HG02885 (cell line): ENCODE measurements at regions not wholly inside any gene's neighbourhood (a gene's known extent, or its start where the extent isn't known, plus 50 kb on each side); places are given as distances from the start of the nearest gene placed in this dataset.
"Not testable (repeated sequence)": the region's sequence is repeated elsewhere in the genome, so short reads cannot be mapped to it uniquely, and the experiment has no call there.

ENCODE experiments used
- ATAC-seq: cut with Tn5 transposase; IDR thresholded peaks from one replicate; pipeline ENCODE4 v1.9.1; 2021; ENCODE audit warnings: mild to moderate bottlenecking; ENCODE audit not compliant: unreplicated experiment, poor library complexity

- ATAC-seq = no peak
These were observed 258.8 kb upstream of the GK2 start for GRCh38 chr4:79666875-79667274.

GRCh38 chr4:79666112-79666511, 258.1 kb upstream of the GK2 start:
- no peak for ATAC-seq

- ATAC-seq = no peak
These were observed 255.8 kb upstream of the GK2 start for GRCh38 chr4:79663865-79664264.

- ATAC-seq = no peak
These were observed 255.1 kb upstream of the GK2 start for GRCh38 chr4:79663141-79663540.

- ATAC-seq = no peak
These were observed 254.6 kb upstream of the GK2 start for GRCh38 chr4:79662651-79663050.

GRCh38 chr4:79661196-79661595, 253.2 kb upstream of the GK2 start:
- no peak for ATAC-seq

GRCh38 chr4:79659308-79659870, 251.4 kb upstream of the GK2 start:
- ATAC-seq = not testable (repeated sequence)

GRCh38 chr4:79657379-79657778, 249.4 kb upstream of the GK2 start:
- no peak for ATAC-seq

GRCh38 chr4:79653871-79654270, 245.8 kb upstream of the GK2 start:
- ATAC-seq = no peak

GRCh38 chr4:79652738-79653137, 244.7 kb upstream of the GK2 start:
- ATAC-seq = no peak

GRCh38 chr4:79652232-79652631, 244.2 kb upstream of the GK2 start:
- ATAC-seq = no peak

- no peak for ATAC-seq
These were observed 243.4 kb upstream of the GK2 start for GRCh38 chr4:79651456-79651855.

- no peak for ATAC-seq
These were observed 242.9 kb upstream of the GK2 start for GRCh38 chr4:79650794-79651431.

GRCh38 chr4:79650217-79650616, 242.2 kb upstream of the GK2 start:
- ATAC-seq = no peak

GRCh38 chr4:79645942-79646341, 237.9 kb upstream of the GK2 start:
- ATAC-seq = no peak

- no peak for ATAC-seq
These were observed 230.7 kb upstream of the GK2 start for GRCh38 chr4:79638735-79639134.

GRCh38 chr4:79636991-79637390, 229.0 kb upstream of the GK2 start:
- no peak for ATAC-seq

GRCh38 chr4:79634111-79634510, 226.1 kb upstream of the GK2 start:
- no peak for ATAC-seq

GRCh38 chr4:79632114-79632513, 224.1 kb upstream of the GK2 start:
- ATAC-seq = no peak

- no peak for ATAC-seq
These were observed 218.6 kb upstream of the GK2 start for GRCh38 chr4:79626611-79627010.

- ATAC-seq = no peak
These were observed 218.1 kb upstream of the GK2 start for GRCh38 chr4:79626101-79626500.

GRCh38 chr4:79625361-79625760, 217.3 kb upstream of the GK2 start:
- no peak for ATAC-seq
